GM21723 (cell line): ENCODE measurements at regions not wholly inside any gene's neighbourhood (a gene's known extent, or its start where the extent isn't known, plus 50 kb on each side); places are given as distances from the start of the nearest gene placed in this dataset.

Experiments used
- ATAC-seq: cut with Tn5 transposase; IDR thresholded peaks from one replicate; pipeline ENCODE4 v1.9.1; 2021; ENCODE audit warnings: mild to moderate bottlenecking, moderate library complexity; ENCODE audit not compliant: unreplicated experiment

DNA sequence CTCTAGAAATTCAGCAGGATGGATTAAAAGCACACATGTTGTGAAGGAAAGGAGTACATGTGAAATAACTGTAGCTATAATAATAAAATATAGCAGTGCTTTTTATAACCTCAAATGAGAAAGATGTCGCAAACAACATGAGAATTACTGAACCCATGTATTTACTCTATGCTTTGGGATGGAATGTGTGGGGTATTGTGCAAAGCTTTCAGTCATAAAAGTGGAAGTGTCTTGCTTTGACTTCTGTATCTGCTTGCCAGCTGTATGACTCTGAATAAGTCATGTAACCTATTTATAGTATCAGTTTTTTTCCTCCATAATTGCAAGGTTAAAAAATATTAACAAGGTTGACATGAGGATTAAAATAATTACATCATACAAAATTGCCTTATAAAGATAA lies 519.3 kb upstream of the CADM2 start:
- no peak for ATAC-seq

DNA sequence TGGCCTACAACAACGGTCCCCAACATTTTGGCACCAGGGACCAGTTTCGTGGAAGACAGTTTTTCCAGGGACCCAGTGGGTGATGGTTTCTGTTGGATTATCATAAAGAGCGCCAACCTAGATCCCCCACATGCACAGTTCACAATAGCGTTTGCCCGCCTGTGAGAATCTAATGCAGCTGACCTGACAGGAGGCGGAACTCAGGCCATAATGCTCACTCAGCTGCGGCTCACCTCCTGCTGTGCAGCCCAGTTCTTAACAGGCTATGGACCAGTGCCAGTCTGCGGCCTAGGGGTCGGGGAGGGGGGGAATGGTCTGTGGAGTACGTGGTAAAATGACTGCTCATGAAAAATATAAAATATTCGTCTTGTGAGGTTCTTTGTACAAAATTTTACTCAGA lies 518.5 kb upstream of the CADM2 start:
- ATAC-seq, result no peak

DNA sequence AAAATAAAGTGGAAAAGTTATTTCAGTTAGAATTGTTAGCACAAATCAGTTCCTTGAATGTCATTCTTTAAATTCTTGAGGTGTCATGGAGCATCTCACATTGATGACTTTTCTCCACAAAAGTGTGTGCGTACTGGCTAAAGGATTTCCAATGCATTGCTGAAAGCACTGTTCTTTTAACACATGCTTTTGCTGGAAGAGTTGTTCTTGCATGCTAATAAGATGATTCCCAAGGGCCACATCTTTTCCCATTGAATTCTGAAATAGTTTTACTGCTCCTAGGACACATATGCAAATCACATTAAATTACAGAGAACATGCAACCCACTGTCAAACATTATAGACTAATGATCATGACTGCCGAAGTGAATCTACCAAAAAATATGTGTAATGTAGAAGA lies 516.3 kb upstream of the CADM2 start:
- no peak for ATAC-seq

DNA sequence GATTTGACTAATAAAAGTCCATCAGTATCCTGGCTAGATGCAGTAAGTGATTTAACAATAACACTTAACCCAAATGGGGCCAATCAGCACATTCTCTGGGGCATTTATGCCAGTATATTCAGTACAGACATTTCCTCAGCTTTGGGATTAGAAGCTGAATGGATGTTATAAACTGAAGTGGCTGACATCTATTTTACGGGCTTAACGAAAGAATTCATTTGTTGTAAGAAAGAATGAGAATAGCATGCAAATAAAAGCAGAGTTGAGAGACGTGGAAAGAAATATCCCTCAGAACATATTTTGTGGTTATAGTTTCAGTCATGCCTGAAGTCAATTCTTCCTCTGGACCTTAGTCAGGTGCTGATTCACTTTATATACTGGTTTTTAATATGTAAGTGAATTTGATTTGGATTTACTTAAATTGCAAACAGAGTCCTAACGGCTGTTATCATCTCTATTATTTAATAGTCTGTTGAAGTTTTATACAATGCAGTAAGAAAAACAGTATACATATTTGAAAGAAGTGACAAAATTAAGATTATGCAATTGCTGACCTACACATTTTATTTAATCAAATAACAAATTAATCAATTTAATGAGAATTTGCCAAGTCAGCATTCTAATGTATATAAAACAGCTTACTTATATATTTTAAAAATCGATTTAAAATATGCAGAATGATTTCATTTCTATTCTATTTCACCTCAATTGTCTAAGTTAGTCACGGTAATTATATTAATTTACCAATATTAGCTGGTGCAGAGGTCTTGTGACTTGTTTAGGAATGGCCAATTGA lies 513.9 kb upstream of the CADM2 start:
- ATAC-seq, result no peak

DNA sequence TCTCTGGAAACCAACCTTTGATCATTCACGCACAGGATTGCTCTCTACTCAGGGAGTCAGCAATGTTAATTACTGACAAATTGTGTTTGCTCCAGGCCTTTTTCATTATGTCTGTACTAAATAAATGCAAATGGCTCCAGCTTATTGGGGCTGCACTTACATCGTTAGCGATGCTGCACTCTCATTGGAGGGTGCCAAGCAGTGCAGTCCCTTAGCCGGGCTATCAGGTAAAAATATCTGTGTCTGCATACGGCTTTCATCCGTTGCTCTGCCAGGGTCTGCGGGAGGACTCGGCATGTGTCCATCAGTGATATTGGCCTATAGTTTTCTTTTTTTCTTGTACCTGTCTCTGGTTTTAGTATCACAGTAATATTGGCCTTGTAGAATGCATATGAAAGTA lies 471.5 kb upstream of the CADM2 start:
- ATAC-seq, result no peak

DNA sequence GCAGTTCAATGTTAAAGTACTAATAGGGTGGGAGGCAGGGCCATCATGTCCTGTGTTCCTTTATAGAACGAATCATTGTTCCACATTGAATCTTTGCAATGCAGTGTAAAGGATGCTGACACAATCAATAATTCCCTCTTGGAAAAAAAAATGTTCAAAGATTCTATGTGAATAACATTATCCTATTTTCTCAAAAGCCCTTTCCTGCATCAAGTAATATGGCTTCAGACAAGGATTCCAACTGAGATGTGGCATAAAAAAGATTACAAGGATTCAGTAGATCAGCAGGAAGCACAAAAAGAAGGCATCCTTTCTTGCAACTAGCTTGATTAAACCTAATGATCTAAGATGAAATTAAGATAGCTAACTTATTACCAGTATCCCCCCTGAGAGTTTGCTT lies 454.0 kb upstream of the CADM2 start:
- ATAC-seq, result no peak

DNA sequence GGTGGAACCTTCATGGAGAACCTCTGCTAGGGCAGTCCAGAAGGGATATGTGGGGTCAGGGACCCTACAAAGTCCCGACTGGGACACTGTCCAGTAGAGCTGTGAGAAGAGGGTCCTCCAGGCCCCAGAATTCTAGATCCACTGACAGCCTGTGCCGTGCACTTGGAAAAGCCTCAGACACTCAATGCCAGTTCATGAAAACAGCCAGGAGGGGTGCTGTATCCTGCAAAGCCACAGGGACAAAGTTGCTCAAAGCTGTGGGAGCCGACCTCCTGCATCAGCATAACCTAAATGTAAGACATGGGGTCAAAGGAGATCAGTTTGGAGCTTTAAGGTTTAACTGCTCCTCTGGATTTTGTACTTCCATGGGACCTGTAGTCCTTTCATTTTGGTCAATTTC lies 448.8 kb upstream of the CADM2 start:
- no peak for ATAC-seq

DNA sequence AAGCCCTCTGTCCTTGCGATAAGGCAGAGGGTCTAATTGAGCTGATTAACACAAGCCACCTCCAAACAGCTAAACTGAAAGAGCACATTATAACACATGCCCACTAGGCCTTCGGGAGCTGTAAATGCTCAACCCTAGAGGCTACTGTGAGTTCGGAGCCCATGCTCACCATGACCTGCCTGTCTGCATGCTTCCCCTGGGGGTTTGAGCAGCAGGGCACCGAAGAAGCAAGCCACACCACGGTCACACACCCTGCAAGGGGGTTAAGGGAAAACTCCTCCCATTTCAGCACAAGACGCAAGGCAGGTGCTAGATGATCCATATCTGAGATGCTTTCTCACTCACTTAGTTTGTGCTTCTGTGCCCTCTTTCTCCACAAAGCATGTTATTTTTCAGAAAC lies 435.9 kb upstream of the CADM2 start:
- no peak for ATAC-seq

DNA sequence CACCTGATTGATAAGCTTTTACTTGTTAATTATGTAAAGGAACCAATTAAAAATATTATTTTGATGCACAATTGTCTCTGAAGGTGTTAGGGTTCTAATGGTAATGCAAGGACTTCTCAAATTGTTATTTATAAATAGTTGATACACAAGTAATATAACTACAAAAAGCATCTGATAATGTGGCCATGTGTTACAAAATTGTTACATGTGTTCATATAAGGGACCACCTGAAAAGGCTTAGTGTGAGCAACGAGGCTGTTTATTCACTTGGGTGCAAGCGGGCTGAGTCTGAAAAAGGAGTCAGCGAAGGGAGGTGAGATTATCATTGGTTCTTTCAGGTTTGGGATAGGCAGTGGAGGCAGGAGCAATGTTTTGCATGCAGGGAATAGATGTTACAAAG lies 421.9 kb upstream of the CADM2 start:
- ATAC-seq, result no peak

DNA sequence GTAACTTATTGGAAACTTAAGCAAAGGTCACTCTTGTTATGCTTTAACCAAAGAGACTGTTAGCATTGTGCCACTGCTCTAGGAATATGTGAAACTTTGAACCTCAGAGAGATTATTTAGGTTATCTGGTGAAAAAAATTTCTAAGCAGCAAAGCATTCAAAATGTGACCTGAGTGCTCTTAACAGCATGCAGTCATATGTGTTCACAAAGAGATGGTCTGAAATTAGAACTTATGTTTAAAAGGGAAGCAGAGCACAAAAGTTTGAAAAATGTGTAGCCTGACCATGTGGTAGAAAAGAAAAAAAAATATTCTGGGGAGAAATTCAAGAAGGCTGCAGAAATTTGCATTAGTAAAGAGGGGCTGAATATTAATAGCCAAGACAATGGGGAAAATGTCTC lies 420.2 kb upstream of the CADM2 start:
- no peak for ATAC-seq

DNA sequence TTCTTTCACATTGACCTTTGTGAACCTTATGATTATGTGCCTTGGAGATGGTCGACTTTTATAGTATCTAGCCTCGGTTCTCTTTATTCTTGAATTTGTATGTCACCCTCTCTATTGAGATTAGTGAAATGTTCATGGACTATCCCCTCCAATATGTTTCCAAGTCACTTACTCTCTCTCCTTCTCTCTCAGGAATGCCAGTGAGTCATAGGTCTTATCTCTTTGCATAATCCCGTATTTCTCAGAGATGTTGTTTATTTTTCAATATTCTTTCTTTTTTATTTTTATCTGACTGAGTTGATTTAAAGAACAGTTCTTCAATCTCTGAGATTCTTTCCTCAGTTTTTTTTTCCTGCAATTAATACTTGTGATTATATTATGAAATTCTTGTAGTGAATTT lies 411.6 kb upstream of the CADM2 start:
- no peak for ATAC-seq

DNA sequence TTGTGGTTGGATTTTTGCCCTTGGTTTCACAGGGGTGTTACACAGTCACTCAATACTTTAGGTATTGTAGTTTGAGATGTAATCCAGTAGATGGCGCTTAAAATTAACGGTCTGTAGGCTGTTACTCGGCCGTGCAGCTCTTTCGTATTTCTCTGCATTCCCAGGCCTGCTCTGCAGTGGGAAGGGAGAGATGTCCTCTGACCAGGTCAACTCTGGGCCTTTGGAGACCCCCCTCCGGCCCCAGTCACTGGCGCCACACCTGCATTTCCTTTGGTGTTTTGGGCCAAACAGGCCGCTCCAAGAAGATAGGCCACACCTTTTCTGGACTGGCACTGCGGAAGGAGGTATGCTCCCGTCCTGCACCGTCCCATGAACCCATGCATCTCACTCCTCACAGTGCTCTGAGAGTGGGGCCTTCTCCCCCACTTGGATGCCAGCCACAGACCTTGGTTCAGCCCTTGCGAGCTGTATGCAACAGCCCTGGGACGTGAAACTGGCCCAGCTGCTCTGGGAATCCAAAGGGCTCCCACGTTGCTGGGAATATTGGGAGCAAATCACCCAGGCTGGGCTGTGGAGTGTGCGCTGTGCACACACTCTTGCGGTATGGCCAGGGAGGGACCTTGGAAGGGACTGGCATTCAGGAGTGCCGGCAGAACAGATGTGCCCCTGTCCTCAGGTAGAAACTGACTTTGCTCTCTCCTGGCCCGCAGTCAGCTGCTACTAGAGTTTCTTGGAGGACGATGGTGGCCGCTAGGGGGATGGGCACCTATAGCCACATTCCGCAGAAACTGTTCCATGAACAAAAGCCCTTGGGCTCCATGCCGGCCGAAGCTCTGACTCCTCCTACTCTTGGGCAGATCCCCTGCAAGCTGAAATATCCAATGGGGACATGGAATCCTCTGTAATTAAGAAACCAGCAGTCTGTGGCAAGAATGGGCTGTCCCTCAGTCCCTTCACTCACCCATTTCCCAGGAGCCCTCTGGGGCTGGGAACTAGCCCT lies 410.5 kb upstream of the CADM2 start:
- ATAC-seq, result peak; percentile 97

DNA sequence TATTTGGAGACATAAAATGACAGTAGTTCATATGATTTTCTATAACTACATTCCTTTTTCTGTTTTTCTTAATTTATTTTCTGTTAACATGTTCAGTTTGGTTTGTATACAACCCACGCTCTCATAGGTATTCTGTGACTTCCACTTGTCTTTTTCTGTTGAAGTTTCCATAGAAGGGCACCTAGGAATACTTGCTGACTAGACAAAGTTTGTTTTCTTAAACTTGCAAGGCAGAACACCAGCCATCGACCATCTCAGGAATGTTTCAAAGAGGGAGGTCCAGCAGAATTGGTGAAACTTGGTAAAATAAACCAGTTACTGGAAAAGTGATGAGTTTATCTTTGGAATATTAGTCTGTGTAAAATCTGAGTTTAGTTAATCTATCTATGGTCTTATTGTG lies 403.2 kb upstream of the CADM2 start:
- ATAC-seq, result no peak

DNA sequence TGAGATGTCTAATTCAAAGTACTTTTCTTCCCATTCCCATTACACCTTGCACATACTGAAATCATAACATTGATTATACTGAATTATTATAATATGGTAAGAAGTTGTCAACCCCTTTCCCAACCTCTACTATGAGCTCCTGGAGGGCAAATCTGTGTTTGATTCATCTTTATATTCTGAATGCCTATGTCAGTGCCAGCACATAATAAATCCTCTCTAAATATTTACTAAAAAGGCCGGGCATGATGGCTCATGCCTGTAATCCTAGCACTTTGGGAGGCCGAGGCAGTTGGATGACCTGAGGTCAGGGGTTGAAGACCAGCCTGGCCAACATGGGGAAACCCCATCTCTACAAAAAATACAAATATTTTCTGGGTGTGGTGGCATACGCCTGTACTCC lies 392.5 kb upstream of the CADM2 start:
- ATAC-seq, result no peak

DNA sequence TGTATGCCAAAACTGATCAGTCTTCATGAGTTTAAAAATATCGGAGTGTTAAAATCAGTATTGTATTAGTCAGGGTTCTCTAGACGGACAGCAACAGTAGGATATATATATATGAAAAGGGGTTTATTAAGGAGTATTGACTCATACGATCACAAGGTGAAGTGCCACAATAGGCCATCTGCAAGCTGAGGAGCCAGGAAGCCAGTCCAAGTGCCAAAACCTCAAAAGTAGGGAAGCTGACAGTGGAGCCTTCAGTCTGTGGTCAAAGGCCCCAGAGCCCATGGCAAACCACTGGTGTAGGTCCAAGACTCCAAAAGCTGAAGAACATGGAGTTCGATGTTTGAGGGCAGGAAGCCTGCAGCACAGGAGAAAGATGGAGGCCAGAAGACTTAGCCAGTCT lies 391.0 kb upstream of the CADM2 start:
- no peak for ATAC-seq

DNA sequence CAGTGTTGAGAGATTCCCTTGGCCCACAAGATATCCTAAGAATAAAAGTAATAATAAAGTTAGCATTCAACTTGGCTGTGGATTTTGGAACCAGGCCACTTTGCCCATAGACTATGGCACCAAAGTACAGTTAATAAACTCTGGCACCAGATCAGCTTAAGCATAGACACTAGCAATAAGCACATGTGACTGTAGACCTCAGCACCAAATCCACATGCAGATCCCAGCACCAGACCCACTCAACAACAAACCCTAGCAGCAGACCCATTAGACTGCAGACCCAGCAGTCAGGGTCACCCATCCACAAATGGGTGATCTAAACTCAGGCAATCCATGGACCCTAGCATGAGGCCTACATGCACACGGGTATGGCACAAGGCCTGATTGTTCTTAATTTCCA lies 384.8 kb upstream of the CADM2 start:
- no peak for ATAC-seq

DNA sequence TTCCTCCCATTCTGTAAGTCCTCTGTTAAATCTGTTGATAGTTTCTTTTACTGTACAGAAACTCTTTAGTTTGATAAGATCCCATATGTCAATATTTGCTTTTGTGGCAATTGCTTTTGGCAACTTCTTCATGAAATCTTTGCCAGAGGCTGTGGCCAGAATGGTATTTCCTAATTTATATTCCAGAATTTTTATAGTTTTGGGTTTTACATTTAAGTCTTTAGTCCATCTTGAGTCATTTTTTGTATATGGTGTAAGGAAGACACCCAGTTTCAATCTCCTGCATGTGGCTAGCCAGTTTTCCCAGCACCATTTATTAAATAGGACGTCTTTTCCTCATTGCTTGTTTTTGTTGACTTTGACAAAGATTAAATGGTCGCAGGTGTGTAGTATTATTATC lies 372.4 kb upstream of the CADM2 start:
- ATAC-seq, result no peak

DNA sequence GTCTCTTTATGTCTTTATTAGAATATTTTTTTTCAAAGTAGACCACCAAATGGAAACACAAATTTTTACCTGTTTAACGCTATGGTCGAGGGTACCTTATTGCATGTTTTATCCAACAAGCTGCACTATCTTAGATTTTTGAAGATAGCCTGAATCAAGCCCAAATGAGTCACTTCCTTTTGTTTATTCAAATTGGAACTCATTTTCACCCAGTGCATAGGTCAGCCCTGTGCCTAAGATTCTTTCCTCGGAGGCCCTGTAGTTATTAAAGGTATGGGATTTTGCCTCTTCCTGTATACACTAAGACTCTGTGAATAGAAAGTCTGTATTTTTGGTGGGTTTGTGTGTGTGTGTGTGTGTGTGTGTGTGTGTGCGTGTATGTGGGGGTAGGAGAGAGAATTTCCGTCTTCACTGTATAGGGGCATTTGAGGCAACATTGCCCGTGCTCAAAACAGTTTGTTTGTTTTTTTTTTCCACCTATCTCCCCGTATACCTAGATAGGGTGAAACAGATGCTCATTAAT lies 358.0 kb upstream of the CADM2 start:
- no peak for ATAC-seq

DNA sequence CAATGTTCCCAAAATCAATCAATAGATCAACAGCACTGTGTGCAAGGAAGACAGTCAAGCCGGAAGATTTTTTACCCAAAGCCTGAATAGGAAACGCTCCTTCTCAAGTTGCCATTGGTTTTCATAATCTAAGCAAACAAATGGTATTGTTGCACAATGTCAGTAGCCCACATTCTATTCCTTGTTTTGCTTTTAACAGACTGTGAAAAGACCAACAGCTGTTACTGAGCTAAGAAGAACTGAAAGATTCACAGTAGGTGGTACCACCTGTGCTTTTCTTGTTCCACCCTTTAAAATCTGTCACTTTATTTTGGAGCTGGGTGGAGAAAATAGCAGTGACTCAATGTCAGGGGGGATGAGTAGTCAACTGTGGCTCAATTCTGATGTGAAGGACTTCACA lies 357.5 kb upstream of the CADM2 start:
- no peak for ATAC-seq

DNA sequence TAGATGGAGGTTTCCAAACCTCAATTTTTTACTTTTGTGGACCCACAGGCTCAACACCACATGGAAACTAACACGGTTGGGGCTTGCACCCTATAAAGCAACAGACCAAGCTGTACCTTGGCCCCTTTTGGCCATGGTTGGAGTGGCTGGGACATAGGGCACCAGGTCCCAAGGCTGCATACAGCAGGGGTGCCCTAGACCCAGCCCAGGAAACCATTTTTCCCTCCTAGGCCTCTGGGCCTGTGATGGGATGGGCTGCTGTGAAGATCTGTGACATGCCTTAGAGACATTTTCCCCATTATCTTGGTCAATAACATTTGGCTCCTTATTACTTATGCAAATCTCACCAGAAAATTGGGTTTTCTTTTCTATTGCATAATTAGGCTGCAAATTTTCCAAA lies 337.0 kb upstream of the CADM2 start:
- no peak for ATAC-seq

DNA sequence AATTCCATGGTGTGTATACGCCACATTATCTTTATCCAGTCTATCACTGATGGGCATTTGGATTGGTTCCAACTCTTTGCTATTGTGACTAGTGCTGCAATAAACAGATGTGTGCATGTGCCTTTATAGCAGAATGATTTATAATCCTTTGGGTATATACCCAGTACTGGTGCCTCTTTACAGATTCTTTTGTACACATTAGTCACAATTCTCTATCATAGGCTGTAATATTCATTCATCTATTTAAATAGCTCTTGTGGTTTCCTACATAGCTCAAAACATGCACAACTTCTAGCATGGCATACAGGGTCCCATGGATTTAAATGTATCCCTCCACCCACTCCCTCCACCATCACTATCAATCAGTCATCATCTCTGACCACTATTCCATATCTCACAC lies 324.1 kb upstream of the CADM2 start:
- no peak for ATAC-seq

DNA sequence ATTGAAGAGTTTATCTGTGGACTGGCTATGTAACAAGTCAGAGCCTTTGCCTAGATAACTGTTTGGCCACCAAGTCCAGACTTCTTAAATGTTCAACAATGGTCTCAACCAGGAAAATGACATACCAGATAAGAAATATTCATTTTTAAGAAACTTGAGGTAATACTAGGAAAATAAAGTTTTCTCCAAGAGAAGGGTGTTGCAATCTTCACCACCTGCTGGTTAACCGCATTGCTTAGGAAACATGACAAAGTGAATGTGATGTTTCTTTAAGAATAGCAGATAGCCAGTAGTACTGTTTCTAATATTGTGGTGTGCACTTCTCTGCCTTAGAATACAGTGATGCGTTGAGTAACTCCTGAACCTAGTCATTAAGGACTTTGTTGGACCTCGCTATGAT lies 321.5 kb upstream of the CADM2 start:
- no peak for ATAC-seq
